ENCODE measurements at regions not wholly inside any gene's neighbourhood (a gene's known extent, or its start where the extent isn't known, plus 50 kb on each side); places are given as distances from the start of the nearest gene placed in this dataset.

GRCh38 chr1:17950728-17951127 is 156.9 kb upstream of the IGSF21 start:
- CTCF ChIA-PET = no interaction called here
- H3K4me1 ChIP-seq (ENCODE audit: insufficient read depth, low read length) = no peaks in the 10 kb centered on the region
- Mint-ChIP-seq H3K27ac (no peak overlapping the region), H3K27me3 (peaks cover 47% of the 10 kb centered on the region), H3K4me1 (ENCODE audit: low read depth) (no peaks in the 10 kb centered on the region), H3K4me3 (no peak overlapping the region), H3K36me3 (ENCODE audit: low read depth) (no peaks in the 10 kb centered on the region), H3K9me3 (no peaks in the 10 kb centered on the region)
- no peak overlapping the region for H3K27ac ChIP-seq (ENCODE audit: low read depth in 1 of 2, low read length in 2 of 2)
- DNase-seq (no peak), ATAC-seq (ENCODE audit: poor library complexity) (no peak)
- POLR2A ChIA-PET = no interaction called here
- H3K27me3 ChIP-seq (ENCODE audit: control insufficient read depth in 1 of 2, insufficient read depth in 2 of 2, low read length in 2 of 2) = peaks cover 0 to 7% of the 10 kb centered on the region in 2 experiments
- H3K4me3 ChIP-seq (ENCODE audit: low read length) = no peak overlapping the region
- intact Hi-C loops (cut with DNase I, micrococcal nuclease) = no loop called here
- no peaks in the 10 kb centered on the region for H3K36me3 ChIP-seq (ENCODE audit: insufficient read depth, low read length)
- TF ChIP-seq CTCF (IDR thresholded peaks at IDR 0.05) = no peak
- H3K9me3 ChIP-seq (ENCODE audit: control insufficient read depth in 1 of 2, insufficient read depth in 1 of 2, low read length in 2 of 2) = no peaks in the 10 kb centered on the region

- H3K27ac ChIP-seq (ENCODE audit: low read depth in 1 of 2, low read length in 2 of 2) = no peak overlapping the region
- no peak overlapping the region for H3K4me3 ChIP-seq (ENCODE audit: low read length)
- no peak overlapping the region for H3K4me3 Mint-ChIP-seq
- ATAC-seq (ENCODE audit: poor library complexity) (no peak), DNase-seq (no peak)
- no peaks in the 10 kb centered on the region for H3K9me3 Mint-ChIP-seq
- ChIA-PET POLR2A (no interaction called here), CTCF (no interaction called here)
- H3K27me3 Mint-ChIP-seq = peaks cover 36% of the 10 kb centered on the region
- H3K9me3 ChIP-seq (ENCODE audit: control insufficient read depth in 1 of 2, insufficient read depth in 1 of 2, low read length in 2 of 2) = no peaks in the 10 kb centered on the region
- intact Hi-C loops (cut with DNase I, micrococcal nuclease) = no loop called here
- H3K27me3 ChIP-seq (ENCODE audit: control insufficient read depth in 1 of 2, insufficient read depth in 2 of 2, low read length in 2 of 2) = peaks cover 0 to 5% of the 10 kb centered on the region in 2 experiments
- no peaks in the 10 kb centered on the region for H3K36me3 ChIP-seq (ENCODE audit: insufficient read depth, low read length)
- H3K4me1 Mint-ChIP-seq (ENCODE audit: low read depth) = no peaks in the 10 kb centered on the region
- no peaks in the 10 kb centered on the region for H3K4me1 ChIP-seq (ENCODE audit: insufficient read depth, low read length)
- H3K27ac Mint-ChIP-seq = no peak overlapping the region
- TF ChIP-seq CTCF (IDR thresholded peaks at IDR 0.05) = no peak
- no peaks in the 10 kb centered on the region for H3K36me3 Mint-ChIP-seq (ENCODE audit: low read depth)
Observed at GRCh38 chr1:17952506-17952905, 155.1 kb upstream of the IGSF21 start.

GRCh38 chr1:17953921-17954320 is 153.7 kb upstream of the IGSF21 start:
- no peaks in the 10 kb centered on the region for H3K4me1 ChIP-seq (ENCODE audit: insufficient read depth, low read length)
- H3K27me3 ChIP-seq (ENCODE audit: control insufficient read depth in 1 of 2, insufficient read depth in 2 of 2, low read length in 2 of 2) = peaks cover 0 to 5% of the 10 kb centered on the region in 2 experiments
- peaks cover 6% of the 10 kb centered on the region for H3K4me1 Mint-ChIP-seq (ENCODE audit: low read depth)
- H3K27ac Mint-ChIP-seq = no peak overlapping the region
- H3K4me3 Mint-ChIP-seq = no peak overlapping the region
- intact Hi-C loops (cut with DNase I, micrococcal nuclease) = no loop called here
- CTCF ChIA-PET = no interaction called here
- peaks cover 35% of the 10 kb centered on the region for H3K27me3 Mint-ChIP-seq
- H3K9me3 Mint-ChIP-seq = no peaks in the 10 kb centered on the region
- DNase-seq (no peak), ATAC-seq (ENCODE audit: poor library complexity) (no peak)
- no peak for TF ChIP-seq CTCF (IDR thresholded peaks at IDR 0.05)
- H3K27ac ChIP-seq (ENCODE audit: low read depth in 1 of 2, low read length in 2 of 2) = no peak overlapping the region
- H3K4me3 ChIP-seq (ENCODE audit: low read length) = no peak overlapping the region
- H3K36me3 Mint-ChIP-seq (ENCODE audit: low read depth) = no peaks in the 10 kb centered on the region
- H3K9me3 ChIP-seq (ENCODE audit: control insufficient read depth in 1 of 2, insufficient read depth in 1 of 2, low read length in 2 of 2) = no peaks in the 10 kb centered on the region
- H3K36me3 ChIP-seq (ENCODE audit: insufficient read depth, low read length) = no peaks in the 10 kb centered on the region
- POLR2A ChIA-PET = no interaction called here

Measured in CD4-positive, alpha-beta T cell (primary cell).